HG02852 (cell line): ENCODE measurements at regions not wholly inside any gene's neighbourhood (a gene's known extent, or its start where the extent isn't known, plus 50 kb on each side); places are given as distances from the start of the nearest gene placed in this dataset.

ENCODE experiments used
- ATAC-seq: cut with Tn5 transposase; IDR thresholded peaks from one replicate; pipeline ENCODE4 v1.9.1; 2021; ENCODE audit warnings: mild to moderate bottlenecking, moderate library complexity; ENCODE audit not compliant: unreplicated experiment

DNA sequence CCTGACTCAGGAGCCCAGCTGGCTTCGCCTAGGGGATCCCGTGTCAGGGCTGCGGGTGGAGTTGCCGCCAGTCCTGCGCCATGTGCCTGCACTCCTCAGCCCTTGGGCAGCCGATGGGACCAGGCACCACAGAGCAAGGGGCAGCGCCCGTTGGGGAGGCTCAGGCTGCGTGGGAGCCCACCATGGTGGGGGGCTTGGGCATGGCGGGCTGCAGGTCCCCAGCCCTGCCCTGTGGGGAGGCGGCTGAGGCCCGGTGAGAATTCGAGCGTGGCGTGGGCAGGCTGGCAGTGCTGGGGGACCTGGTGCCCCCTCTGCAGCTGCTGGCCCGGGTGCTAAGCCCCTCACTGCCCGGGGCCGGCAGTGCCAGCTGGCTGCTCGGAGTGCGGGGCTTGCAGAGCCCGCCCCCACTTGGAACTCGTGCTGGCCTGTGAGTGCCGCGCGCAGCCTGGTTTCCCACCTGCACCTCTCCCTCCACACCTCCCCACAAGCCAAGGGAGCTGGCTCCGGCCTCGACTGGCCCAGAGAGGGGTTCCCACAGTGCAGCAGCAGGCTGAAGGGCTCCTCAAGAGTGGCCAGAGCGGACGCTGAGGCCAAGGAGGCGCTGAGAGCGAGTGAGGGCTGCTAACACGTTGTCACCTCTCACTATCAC, 135.1 kb upstream of the SEL1L start:
- ATAC-seq: no peak

GRCh38 chr14:81669308-81669707, 135.7 kb upstream of the SEL1L start:
- no peak for ATAC-seq

DNA sequence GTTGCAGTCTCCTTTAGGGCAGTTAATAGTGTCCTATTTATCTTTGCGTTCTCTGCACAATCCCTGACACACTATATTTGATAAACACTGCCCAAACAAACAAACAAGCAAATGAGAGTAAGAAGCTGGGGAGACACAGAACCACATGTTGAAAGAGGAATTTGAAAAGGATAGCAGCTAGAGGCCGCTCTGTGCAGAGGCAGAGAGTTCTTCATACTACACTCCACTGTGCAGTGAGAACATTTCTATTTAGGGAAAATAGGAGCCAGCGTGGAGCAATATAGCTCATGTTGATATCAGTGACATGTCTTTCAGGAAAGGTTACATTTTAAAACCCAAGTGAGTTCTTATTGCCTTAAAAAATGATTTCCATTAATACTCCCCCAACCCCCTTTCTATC, 140.3 kb upstream of the SEL1L start:
- ATAC-seq: no peak

DNA sequence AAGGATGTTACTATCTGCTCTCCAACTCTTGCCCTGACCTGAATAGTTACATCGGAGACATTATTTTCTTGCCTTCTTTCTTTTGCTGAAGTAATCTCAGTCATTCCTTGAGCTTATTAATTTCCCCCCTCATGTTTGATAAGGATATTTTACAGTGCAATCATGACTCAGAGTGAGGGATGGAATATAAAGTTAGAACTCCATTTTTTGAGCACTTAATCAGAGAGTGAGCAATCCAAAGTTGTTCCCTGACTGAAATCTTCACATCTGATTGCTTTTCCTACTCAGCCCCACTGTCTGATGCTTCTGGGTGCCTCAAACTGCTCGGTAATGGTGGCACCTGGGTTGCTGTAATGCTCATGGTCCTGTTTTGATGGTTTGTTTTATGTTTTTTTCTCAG, 142.7 kb upstream of the SEL1L start:
- no peak for ATAC-seq

GRCh38 chr14:81676879-81677278, 143.2 kb upstream of the SEL1L start:
- ATAC-seq: no peak

GRCh38 chr14:81677736-81678135, 144.1 kb upstream of the SEL1L start:
- no peak for ATAC-seq

GRCh38 chr14:81679226-81679625, 145.6 kb upstream of the SEL1L start:
- ATAC-seq: no peak

DNA sequence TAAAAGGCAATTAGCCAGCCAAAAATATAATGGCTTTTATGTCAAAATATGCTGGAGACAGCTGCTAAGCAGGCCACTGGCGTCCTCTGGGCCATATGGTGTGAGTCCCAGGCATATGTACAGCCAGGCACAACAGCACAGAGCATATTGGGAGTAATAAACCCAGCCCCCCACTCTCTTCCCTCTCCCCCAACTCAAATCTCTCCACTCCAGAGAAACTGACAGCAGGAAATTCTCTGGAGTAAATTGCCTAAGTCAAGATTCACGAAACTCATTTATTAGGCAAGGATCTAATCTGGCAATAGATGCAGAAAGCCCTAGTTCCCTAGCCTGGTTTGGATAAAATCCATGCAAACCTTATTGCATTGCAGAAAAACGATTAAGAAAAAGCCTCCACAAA, 147.9 kb upstream of the SEL1L start:
- ATAC-seq: no peak

DNA sequence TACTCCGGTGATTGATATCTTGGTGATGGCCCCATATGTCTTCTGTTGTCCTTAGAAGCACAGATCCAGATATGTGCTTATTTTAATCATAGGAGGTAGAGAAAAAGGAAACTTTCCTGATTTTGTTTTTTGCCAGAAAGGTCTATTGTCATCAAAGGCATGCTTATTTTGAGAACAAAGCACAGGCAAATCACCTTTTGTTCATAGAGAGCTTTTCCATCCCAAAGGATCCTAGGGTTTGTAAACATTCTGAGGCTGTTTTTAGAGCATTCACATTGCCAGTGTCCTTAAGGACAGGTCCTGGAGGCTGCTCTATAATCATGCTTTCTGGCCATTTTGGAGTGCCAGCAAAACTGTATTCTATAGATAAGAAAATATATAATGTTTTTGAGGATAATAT, 148.5 kb upstream of the SEL1L start:
- ATAC-seq: no peak

DNA sequence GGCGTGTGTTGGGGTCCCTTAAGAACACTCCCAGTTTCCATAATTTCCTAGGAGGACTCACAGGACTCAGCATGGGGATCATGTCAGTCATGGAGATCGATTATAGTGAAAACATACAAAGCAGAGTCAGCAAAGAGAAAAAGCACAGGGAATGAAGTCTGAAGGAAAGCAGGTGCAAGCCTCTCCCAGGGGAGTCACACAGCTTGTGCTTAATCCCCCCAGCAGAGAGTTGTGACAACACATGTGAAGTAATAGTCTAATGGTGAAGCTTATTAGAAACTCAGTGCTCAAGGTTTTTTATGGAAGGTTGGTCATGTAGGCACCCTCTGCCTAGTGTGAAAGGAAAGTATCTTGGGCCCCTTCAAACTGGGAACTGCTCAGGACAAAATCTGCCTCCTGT, 149.0 kb upstream of the SEL1L start:
- ATAC-seq: no peak

DNA sequence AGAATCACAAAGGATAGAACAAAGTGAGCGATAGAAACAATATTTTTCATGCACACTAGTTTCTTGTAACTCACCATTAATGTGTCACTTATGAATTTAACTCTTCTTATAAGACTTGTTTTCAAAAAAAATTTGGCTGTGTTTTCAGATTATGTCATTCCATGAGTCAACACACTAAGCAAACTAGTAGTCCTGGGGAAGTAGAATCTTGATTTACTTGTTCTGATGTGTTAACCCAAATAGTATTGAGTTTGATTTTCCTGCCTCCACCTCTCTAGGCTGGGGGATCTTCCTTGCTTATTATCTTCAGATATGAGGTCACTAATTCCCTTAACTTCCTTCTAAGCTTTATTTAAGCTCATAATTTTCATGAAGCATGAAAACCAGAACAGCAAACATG, 151.0 kb upstream of the SEL1L start:
- no peak for ATAC-seq

GRCh38 chr14:81686512-81686911, 152.9 kb upstream of the SEL1L start:
- ATAC-seq: no peak

- no peak for ATAC-seq
Measured at GRCh38 chr14:81691931-81692330, 158.3 kb upstream of the SEL1L start.

DNA sequence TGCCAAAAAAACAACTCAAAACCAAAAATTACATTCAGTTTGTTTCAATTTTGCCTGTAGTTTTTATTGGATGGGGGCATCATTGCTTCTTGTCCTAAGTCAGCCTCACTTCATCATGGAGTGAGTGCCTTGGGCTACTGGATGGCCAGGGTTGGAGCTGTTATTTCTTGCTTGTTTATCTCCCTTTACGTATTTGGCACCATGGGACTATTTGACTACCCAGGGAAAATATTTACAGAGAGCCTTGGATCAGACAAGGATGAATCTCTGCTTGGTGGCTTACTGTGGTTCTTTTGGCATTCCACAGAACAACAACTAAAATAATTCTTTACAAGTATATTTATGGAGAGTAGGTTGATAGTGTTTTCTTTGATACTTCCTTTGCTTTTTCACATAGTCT, 160.8 kb upstream of the SEL1L start:
- no peak for ATAC-seq

DNA sequence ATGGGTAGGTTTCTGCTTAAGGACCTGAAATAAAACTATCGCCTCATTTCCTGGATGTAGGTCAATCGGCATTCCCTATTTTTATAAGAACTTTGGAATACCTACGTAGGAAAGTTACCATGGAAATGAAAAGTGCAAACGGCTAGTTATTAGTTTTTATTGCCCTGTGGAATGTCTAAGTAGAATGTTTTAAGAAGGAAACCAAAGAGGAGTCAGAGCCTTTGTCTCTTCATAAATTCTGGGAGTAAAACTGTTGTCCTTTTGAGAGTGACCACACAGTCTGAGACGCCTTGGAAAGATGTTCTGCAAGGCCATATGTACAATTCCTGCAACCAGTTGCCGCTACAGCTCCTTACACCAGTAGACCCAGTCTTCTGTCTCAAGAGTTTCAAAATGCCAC, 176.0 kb upstream of the SEL1L start:
- no peak for ATAC-seq

DNA sequence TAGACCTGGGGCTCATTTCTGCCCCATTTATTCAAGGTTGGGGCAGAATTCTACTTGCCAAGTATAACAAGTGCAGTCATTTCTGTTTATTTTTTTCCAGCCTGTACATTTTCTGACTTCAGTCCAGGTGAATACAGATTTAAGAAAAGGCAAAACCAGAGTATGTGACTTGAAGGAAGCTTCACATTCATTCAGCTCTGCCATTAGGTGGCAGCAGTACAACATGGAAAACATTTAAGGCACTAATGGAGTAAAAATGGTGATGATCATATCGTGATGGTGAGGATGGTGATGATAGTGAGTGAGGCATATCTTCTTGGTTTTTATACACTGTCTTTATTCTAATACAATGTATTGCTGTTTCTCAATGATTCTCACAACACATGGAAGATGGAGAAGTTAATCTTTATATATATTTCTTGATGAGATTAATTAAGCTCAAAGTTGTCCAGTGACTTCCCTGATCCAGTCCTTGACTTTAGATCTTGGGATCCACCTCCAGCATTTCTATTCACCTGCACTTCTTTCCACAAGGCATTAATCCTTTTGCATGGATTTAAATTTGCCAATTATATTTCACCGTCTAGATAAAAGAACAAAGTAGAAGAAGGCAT, 176.7 kb upstream of the SEL1L start:
- peak; percentile 72 for ATAC-seq

DNA sequence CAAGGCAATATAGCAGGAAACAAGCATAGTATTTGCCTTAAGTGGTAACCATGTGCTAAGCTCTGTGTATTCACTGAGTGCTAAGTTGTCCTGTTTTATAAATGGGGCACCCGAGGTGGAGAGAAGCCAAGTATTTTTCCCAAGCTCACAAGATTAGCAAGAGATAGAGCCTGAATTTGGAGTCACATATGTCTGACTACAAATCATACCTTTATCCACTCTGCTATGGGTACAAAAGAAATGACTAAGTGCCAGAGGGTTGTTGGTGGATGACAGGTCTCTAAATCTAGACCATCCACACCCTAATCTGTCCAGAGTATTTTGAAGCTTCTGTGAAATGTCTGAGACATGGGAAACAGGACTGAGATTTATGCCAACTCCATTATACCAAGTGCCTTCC, 182.1 kb upstream of the SEL1L start:
- ATAC-seq: no peak

GRCh38 chr14:81716953-81717352, 183.3 kb upstream of the SEL1L start:
- no peak for ATAC-seq

DNA sequence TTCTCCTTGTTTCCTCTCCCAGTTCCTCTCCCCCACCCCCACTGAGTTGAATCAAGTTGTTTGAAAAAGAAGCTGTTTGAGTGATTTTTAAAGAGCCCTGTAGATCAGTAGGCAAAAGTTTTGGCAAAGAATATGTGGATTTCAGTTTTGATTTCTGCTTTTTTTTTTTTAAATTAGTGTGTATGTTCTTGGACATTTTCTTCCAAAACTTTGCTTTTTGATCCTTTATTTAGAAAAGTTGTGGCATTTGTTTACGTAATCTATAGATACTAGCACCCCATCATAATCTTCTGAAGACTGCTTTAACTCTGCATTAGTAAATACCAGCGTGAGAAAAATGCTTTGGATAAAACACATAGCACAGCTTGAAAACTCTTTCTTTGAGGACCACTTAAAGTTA, 190.3 kb upstream of the SEL1L start:
- no peak for ATAC-seq

DNA sequence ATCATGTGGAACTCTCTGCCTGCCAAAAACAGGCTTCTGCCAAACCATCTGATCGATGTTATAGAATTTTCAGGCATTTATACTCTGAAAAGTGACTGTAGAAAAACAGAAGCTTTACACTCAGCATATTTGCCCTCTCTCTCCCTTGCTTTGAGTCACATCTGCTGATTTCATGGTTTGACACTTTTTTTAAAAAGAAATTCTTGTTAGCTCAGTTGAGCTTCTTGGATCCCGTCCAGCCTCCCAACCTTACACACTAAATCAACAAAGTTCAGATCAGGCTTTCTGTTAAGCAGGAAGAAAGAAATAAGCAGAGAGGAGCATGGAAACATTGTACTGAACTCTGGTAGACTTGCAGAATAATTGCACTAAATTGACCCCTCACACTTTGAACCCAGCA, 193.6 kb upstream of the SEL1L start:
- no peak for ATAC-seq

DNA sequence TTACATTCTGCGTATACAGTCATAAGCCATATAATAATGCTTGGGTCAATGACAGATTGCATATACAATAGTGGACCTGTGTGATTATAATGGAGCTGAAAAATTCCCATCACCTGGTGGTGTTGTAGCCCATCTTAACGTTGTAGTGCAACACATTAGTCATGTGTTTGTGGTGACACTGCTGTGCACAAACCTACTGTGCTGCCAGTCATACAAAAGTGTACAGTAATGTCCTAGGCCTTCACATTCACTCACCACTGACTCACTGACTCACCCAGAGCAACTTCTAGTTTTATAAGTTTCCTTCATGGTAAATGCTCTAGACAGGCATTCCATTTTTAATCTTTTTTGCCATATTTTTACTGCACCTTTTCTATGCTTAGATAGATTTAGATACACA, 194.8 kb upstream of the SEL1L start:
- no peak for ATAC-seq

- ATAC-seq: no peak
Measured at GRCh38 chr14:81729622-81730021, 196.0 kb upstream of the SEL1L start.

- no peak for ATAC-seq
Measured at GRCh38 chr14:81737938-81738337, 204.3 kb upstream of the SEL1L start.
